Stimulated activated memory B cell treated with anti-CD40 and anti-IgM and Interleukin-4, amounts not matched to agents 10 μg/mL and 1 μg/mL and 100 μg/mL, for 72 hours (primary cell): ENCODE measurements at regions not wholly inside any gene's neighbourhood (a gene's known extent, or its start where the extent isn't known, plus 50 kb on each side); places are given as distances from the start of the nearest gene placed in this dataset.
"Not testable (repeated sequence)": the region's sequence is repeated elsewhere in the genome, so short reads cannot be mapped to it uniquely, and the experiment has no call there.

ENCODE experiments used
- ATAC-seq: fragments of 150-1000 bp; cut with Tn5 transposase; 2 replicates; pipeline ENCODE4 v1.10.0; 2021
- H3K27ac Mint-ChIP-seq: one replicate; pipeline ENCODE4 v1.8.0; 2022; ENCODE audit warnings: mild to moderate bottlenecking, mixed read lengths
- H3K27me3 Mint-ChIP-seq: one replicate; pipeline ENCODE4 v1.8.0; 2022; ENCODE audit warnings: mixed read lengths
- H3K36me3 Mint-ChIP-seq: one replicate; pipeline ENCODE4 v1.8.0; 2022; ENCODE audit warnings: mixed read lengths
- H3K4me1 Mint-ChIP-seq: one replicate; pipeline ENCODE4 v1.8.0; 2022; ENCODE audit warnings: mixed read lengths
- H3K4me3 Mint-ChIP-seq: one replicate; pipeline ENCODE4 v1.8.0; 2022; ENCODE audit warnings: mild to moderate bottlenecking, moderate library complexity, mixed read lengths
- H3K9me3 Mint-ChIP-seq: one replicate; pipeline ENCODE4 v1.8.0; 2022; ENCODE audit warnings: mixed read lengths

GRCh38 chr7:73193991-73194390 lies 108.2 kb upstream of the SPDYE9 start:
- not testable (repeated sequence) for H3K27ac Mint-ChIP-seq, H3K27me3 Mint-ChIP-seq, H3K4me1 Mint-ChIP-seq, ATAC-seq, H3K36me3 Mint-ChIP-seq, H3K4me3 Mint-ChIP-seq, H3K9me3 Mint-ChIP-seq

- not testable (repeated sequence) for H3K4me1 Mint-ChIP-seq
Observed at GRCh38 chr7:73190483-73191155, 104.8 kb upstream of the SPDYE9 start.

GRCh38 chr7:73188287-73188686 lies 102.4 kb upstream of the SPDYE9 start:
- H3K9me3 Mint-ChIP-seq, ATAC-seq, H3K36me3 Mint-ChIP-seq, H3K4me3 Mint-ChIP-seq, H3K27ac Mint-ChIP-seq, H3K27me3 Mint-ChIP-seq, H3K4me1 Mint-ChIP-seq: not testable (repeated sequence)

More at GRCh38 chr7:73190483-73191155, 104.8 kb upstream of the SPDYE9 start:
- H3K27me3 Mint-ChIP-seq, H3K27ac Mint-ChIP-seq, H3K36me3 Mint-ChIP-seq, ATAC-seq, H3K9me3 Mint-ChIP-seq, H3K4me3 Mint-ChIP-seq: not testable (repeated sequence)

GRCh38 chr7:73186589-73187309 lies 100.9 kb upstream of the SPDYE9 start:
- ATAC-seq, H3K9me3 Mint-ChIP-seq, H3K4me3 Mint-ChIP-seq, H3K4me1 Mint-ChIP-seq, H3K27ac Mint-ChIP-seq, H3K36me3 Mint-ChIP-seq, H3K27me3 Mint-ChIP-seq: not testable (repeated sequence)

- not testable (repeated sequence) for ATAC-seq, H3K36me3 Mint-ChIP-seq, H3K4me1 Mint-ChIP-seq
Observed at GRCh38 chr7:73176813-73177212, 91.0 kb upstream of the SPDYE9 start.

GRCh38 chr7:73175322-73175721 lies 89.5 kb upstream of the SPDYE9 start:
- H3K27ac Mint-ChIP-seq, H3K9me3 Mint-ChIP-seq, H3K36me3 Mint-ChIP-seq, ATAC-seq, H3K27me3 Mint-ChIP-seq, H3K4me1 Mint-ChIP-seq, H3K4me3 Mint-ChIP-seq: not testable (repeated sequence)

More at GRCh38 chr7:73176813-73177212, 91.0 kb upstream of the SPDYE9 start:
- H3K27ac Mint-ChIP-seq, H3K4me3 Mint-ChIP-seq, H3K9me3 Mint-ChIP-seq, H3K27me3 Mint-ChIP-seq: not testable (repeated sequence)

GRCh38 chr7:73170902-73171301 lies 85.1 kb upstream of the SPDYE9 start:
- H3K9me3 Mint-ChIP-seq, H3K4me3 Mint-ChIP-seq, H3K36me3 Mint-ChIP-seq, H3K27ac Mint-ChIP-seq, H3K27me3 Mint-ChIP-seq, H3K4me1 Mint-ChIP-seq: not testable (repeated sequence)
- peak; percentile 57 for ATAC-seq

GRCh38 chr7:73170415-73170814 lies 84.6 kb upstream of the SPDYE9 start:
- H3K4me3 Mint-ChIP-seq, H3K27me3 Mint-ChIP-seq, ATAC-seq, H3K27ac Mint-ChIP-seq, H3K9me3 Mint-ChIP-seq, H3K4me1 Mint-ChIP-seq, H3K36me3 Mint-ChIP-seq: not testable (repeated sequence)

- H3K27me3 Mint-ChIP-seq: not testable (repeated sequence)
Observed at GRCh38 chr7:73166152-73166551, 80.3 kb upstream of the SPDYE9 start.

GRCh38 chr7:73162680-73163079 lies 76.8 kb upstream of the SPDYE9 start:
- not testable (repeated sequence) for H3K27me3 Mint-ChIP-seq, H3K36me3 Mint-ChIP-seq, H3K4me3 Mint-ChIP-seq, H3K9me3 Mint-ChIP-seq, ATAC-seq, H3K27ac Mint-ChIP-seq, H3K4me1 Mint-ChIP-seq

More at GRCh38 chr7:73166152-73166551, 80.3 kb upstream of the SPDYE9 start:
- not testable (repeated sequence) for H3K9me3 Mint-ChIP-seq, H3K4me3 Mint-ChIP-seq, H3K27ac Mint-ChIP-seq, ATAC-seq, H3K4me1 Mint-ChIP-seq, H3K36me3 Mint-ChIP-seq

- not testable (repeated sequence) for H3K27me3 Mint-ChIP-seq, H3K36me3 Mint-ChIP-seq, H3K4me3 Mint-ChIP-seq, ATAC-seq, H3K9me3 Mint-ChIP-seq, H3K27ac Mint-ChIP-seq, H3K4me1 Mint-ChIP-seq
Observed at GRCh38 chr7:73161727-73162126, 75.9 kb upstream of the SPDYE9 start.

- not testable (repeated sequence) for ATAC-seq, H3K4me3 Mint-ChIP-seq, H3K9me3 Mint-ChIP-seq, H3K4me1 Mint-ChIP-seq, H3K27ac Mint-ChIP-seq, H3K36me3 Mint-ChIP-seq, H3K27me3 Mint-ChIP-seq
Observed at GRCh38 chr7:73157169-73157661, 71.4 kb upstream of the SPDYE9 start.

- not testable (repeated sequence) for ATAC-seq, H3K36me3 Mint-ChIP-seq, H3K27me3 Mint-ChIP-seq, H3K4me1 Mint-ChIP-seq, H3K9me3 Mint-ChIP-seq, H3K4me3 Mint-ChIP-seq, H3K27ac Mint-ChIP-seq
Observed at GRCh38 chr7:73156510-73157168, 70.8 kb upstream of the SPDYE9 start.

- peak; percentile 97 for ATAC-seq
- not testable (repeated sequence) for H3K27me3 Mint-ChIP-seq
Observed at GRCh38 chr7:73154586-73155038, 68.8 kb upstream of the SPDYE9 start.

GRCh38 chr7:73153921-73154585 lies 68.2 kb upstream of the SPDYE9 start:
- H3K27ac Mint-ChIP-seq: peak overlapping the region; percentile 31
- ATAC-seq, H3K36me3 Mint-ChIP-seq, H3K4me1 Mint-ChIP-seq, H3K9me3 Mint-ChIP-seq, H3K27me3 Mint-ChIP-seq: not testable (repeated sequence)
- peak overlapping the region; percentile 71 for H3K4me3 Mint-ChIP-seq

More at GRCh38 chr7:73154586-73155038, 68.8 kb upstream of the SPDYE9 start:
- H3K36me3 Mint-ChIP-seq, H3K4me1 Mint-ChIP-seq, H3K9me3 Mint-ChIP-seq: not testable (repeated sequence)
- peak overlapping the region; percentile 31 for H3K27ac Mint-ChIP-seq
- H3K4me3 Mint-ChIP-seq: peak overlapping the region; percentile 71
